MM.1S (cell line): ENCODE measurements at regions not wholly inside any gene's neighbourhood (a gene's known extent, or its start where the extent isn't known, plus 50 kb on each side); places are given as distances from the start of the nearest gene placed in this dataset.

Experiments used
- DNase-seq: peaks from one replicate; pipeline ENCODE4 v3.0.0-alpha.2; 2015
- H2AFZ ChIP-seq: fragments of 300-600 bp; sonication (generic); 2 replicates; pipeline ENCODE4 v1.6.0; 2016; ENCODE audit warnings: antibody characterized with exemption, low read length
- H3F3A ChIP-seq: fragments of 300-600 bp; sonication (generic); 2 replicates; pipeline ENCODE4 v1.6.1; 2016; ENCODE audit warnings: mild to moderate bottlenecking, antibody characterized with exemption, low read length, moderate library complexity, mixed read lengths; ENCODE audit not compliant: insufficient read depth
- H3K27ac ChIP-seq: fragments of 300-600 bp; sonication (generic); 2 replicates; pipeline ENCODE4 v1.5.1; 2016; ENCODE audit warnings: mild to moderate bottlenecking, low read length
- H3K27me3 ChIP-seq: fragments of 300-600 bp; sonication (generic); replicated peaks from 2 replicates; pipeline ENCODE4 v1.6.0; 2016; ENCODE audit warnings: low read length; ENCODE audit not compliant: insufficient read depth
- H3K36me3 ChIP-seq: fragments of 300-600 bp; sonication (generic); replicated peaks from 2 replicates; pipeline ENCODE4 v1.6.1; 2016; ENCODE audit warnings: mild to moderate bottlenecking, low read length, mixed read lengths; ENCODE audit not compliant: insufficient read depth
- H3K4me1 ChIP-seq: fragments of 300-600 bp; sonication (generic); 2 replicates; pipeline ENCODE4 v1.6.1; 2016; ENCODE audit warnings: low read length, mixed read lengths
- H3K4me2 ChIP-seq: fragments of 300-600 bp; sonication (generic); 2 replicates; pipeline ENCODE4 v1.6.0; 2016; ENCODE audit warnings: low read depth, low read length
- H3K4me3 ChIP-seq: fragments of 300-600 bp; sonication (generic); 2 replicates; pipeline ENCODE4 v1.5.1; 2016; ENCODE audit warnings: low read length, mixed read lengths
- H3K79me2 ChIP-seq: fragments of 300-600 bp; sonication (generic); 2 replicates; pipeline ENCODE4 v1.6.1; 2016; ENCODE audit warnings: mixed run types, low read length, mixed read lengths
- H3K9ac ChIP-seq: fragments of 300-600 bp; sonication (generic); 2 replicates; pipeline ENCODE4 v1.6.1; 2016; ENCODE audit warnings: low read length, mixed read lengths
- H3K9me2 ChIP-seq: fragments of 300-600 bp; sonication (generic); replicated peaks from 2 replicates; pipeline ENCODE4 v1.6.1; 2016; ENCODE audit warnings: mild to moderate bottlenecking, low read length, mixed read lengths; ENCODE audit not compliant: insufficient read depth
- H3K9me3 ChIP-seq: fragments of 300-600 bp; sonication (generic); replicated peaks from 2 replicates; pipeline ENCODE4 v1.6.1; 2016; ENCODE audit warnings: mild to moderate bottlenecking, low read length, mixed read lengths; ENCODE audit not compliant: insufficient read depth
- H4K20me1 ChIP-seq: fragments of 300-600 bp; sonication (generic); 2 replicates; pipeline ENCODE4 v1.6.1; 2016; ENCODE audit warnings: mild to moderate bottlenecking, low read length, moderate library complexity, mixed read lengths; ENCODE audit not compliant: insufficient read depth
- EZH2 ChIP-seq: fragments of 300-600 bp; sonication (generic); optimal IDR thresholded peaks from 2 replicates; pipeline ENCODE3; 2017; ENCODE audit warnings: low read depth, mild to moderate bottlenecking, antibody characterized with exemption, low read length, mixed read lengths
- EZH2phosphoT487 ChIP-seq: fragments of 300-600 bp; sonication (generic); IDR thresholded peaks from 2 replicates; pipeline ENCODE4 v1.6.1; 2018; ENCODE audit warnings: antibody characterized with exemption, low read length
- TF ChIP-seq, protein P1 (sequence below): fragments of 300-600 bp; sonication (generic); IDR thresholded peaks from 2 replicates; pipeline ENCODE4 v1.5.1; 2016; ENCODE audit warnings: antibody characterized with exemption, low read length, mixed read lengths

DNA sequence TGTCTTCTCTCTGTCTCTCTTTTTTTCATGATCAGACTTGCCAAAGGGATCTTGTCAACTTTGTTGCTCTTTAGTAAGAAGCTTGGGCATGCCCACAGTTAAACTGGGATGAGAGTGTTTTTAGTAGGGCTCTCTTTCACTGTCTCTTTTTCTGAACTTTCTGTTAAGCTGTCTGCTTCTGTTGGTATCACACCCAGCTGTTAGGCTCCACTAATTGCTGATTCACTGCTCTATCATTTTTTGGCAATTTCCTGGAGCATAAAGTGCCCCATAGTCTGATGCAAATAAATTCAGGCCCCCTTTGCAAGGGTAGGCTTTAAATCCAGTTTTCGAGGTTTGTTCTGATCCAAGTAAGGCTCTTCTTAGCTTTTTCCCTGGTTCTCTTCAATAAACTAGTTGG lies 360.4 kb upstream of the ADAMTS9 start:
- no peak overlapping the region for H3K4me3 ChIP-seq
- no peak for DNase-seq
- H3K4me1 ChIP-seq = no peaks in the 10 kb centered on the region
- H3K9ac ChIP-seq = no peak overlapping the region
- no peaks in the 10 kb centered on the region for H3K9me2 ChIP-seq
- no peak overlapping the region for H2AFZ ChIP-seq
- no peak for TF ChIP-seq EZH2phosphoT487
- TF ChIP-seq, protein P1, sequence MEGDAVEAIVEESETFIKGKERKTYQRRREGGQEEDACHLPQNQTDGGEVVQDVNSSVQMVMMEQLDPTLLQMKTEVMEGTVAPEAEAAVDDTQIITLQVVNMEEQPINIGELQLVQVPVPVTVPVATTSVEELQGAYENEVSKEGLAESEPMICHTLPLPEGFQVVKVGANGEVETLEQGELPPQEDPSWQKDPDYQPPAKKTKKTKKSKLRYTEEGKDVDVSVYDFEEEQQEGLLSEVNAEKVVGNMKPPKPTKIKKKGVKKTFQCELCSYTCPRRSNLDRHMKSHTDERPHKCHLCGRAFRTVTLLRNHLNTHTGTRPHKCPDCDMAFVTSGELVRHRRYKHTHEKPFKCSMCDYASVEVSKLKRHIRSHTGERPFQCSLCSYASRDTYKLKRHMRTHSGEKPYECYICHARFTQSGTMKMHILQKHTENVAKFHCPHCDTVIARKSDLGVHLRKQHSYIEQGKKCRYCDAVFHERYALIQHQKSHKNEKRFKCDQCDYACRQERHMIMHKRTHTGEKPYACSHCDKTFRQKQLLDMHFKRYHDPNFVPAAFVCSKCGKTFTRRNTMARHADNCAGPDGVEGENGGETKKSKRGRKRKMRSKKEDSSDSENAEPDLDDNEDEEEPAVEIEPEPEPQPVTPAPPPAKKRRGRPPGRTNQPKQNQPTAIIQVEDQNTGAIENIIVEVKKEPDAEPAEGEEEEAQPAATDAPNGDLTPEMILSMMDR = no peak
- no peak for TF ChIP-seq EZH2
- H4K20me1 ChIP-seq = no peaks in the 10 kb centered on the region
- no peak overlapping the region for H3K27ac ChIP-seq
- no peaks in the 10 kb centered on the region for H3K36me3 ChIP-seq
- no peak overlapping the region for H3K4me2 ChIP-seq
- H3K27me3 ChIP-seq = no peaks in the 10 kb centered on the region
- no peaks in the 10 kb centered on the region for H3F3A ChIP-seq
- H3K9me3 ChIP-seq = no peaks in the 10 kb centered on the region
- no peaks in the 10 kb centered on the region for H3K79me2 ChIP-seq

DNA sequence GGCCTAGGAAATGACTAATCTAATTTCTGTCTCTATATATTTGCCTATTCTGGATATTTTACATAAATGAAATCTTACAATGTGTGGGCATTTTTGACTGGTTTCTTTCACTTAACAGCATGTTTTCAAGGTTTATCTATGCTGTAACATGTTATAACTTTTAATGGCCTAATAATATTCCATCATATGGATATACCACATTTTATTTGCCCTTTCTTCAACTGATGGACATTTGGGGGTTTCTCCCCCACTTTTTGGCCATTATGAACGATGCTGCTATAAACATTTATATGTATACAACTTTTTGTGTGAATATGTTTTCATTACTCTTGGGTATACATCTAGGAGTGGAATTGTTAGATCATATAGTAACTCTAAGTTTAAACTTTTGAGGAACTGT lies 357.3 kb upstream of the ADAMTS9 start:
- Histone ChIP-seq H3K4me3 (no peak overlapping the region), H3K4me2 (no peak overlapping the region), H3F3A (no peaks in the 10 kb centered on the region), H3K4me1 (no peaks in the 10 kb centered on the region), H3K27ac (no peak overlapping the region), H2AFZ (no peak overlapping the region), H3K9me3 (no peaks in the 10 kb centered on the region), H3K36me3 (no peaks in the 10 kb centered on the region), H4K20me1 (no peaks in the 10 kb centered on the region), H3K27me3 (no peaks in the 10 kb centered on the region), H3K79me2 (no peaks in the 10 kb centered on the region), H3K9ac (no peak overlapping the region), H3K9me2 (no peaks in the 10 kb centered on the region)
- TF ChIP-seq, protein P1 = no peak
- TF ChIP-seq EZH2 (no peak), EZH2phosphoT487 (no peak)
- DNase-seq = no peak

DNA sequence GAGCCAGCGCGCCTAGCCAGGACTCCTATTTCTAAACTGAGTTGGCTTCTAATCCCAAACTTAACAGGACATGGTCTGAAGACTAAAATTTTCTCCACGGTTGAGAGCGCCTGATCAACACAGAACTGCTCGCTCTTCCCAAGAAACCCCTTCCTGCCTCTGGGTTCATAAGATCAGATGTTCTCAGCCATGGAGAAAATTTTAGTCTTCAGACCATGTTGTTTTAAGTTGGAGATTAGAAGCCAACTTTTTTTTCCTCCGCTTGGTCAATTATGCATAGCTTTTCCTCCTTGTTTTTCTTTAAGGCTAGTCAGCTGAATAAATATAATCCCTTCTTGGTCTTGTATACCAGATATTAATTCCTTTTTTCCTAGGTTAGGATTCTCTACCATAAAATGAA lies 356.6 kb upstream of the ADAMTS9 start:
- Histone ChIP-seq H3K9me2 (no peaks in the 10 kb centered on the region), H3F3A (no peaks in the 10 kb centered on the region), H3K27me3 (no peaks in the 10 kb centered on the region), H3K79me2 (no peaks in the 10 kb centered on the region), H3K27ac (no peak overlapping the region), H2AFZ (no peak overlapping the region), H3K4me2 (no peak overlapping the region), H3K36me3 (no peaks in the 10 kb centered on the region), H3K9me3 (no peaks in the 10 kb centered on the region), H4K20me1 (no peaks in the 10 kb centered on the region), H3K9ac (no peak overlapping the region), H3K4me1 (no peaks in the 10 kb centered on the region), H3K4me3 (no peak overlapping the region)
- DNase-seq = no peak
- no peak for TF ChIP-seq EZH2
- TF ChIP-seq, protein P1 = no peak
- no peak for TF ChIP-seq EZH2phosphoT487
